ENCODE measurements at regions not wholly inside any gene's neighbourhood (a gene's known extent, or its start where the extent isn't known, plus 50 kb on each side); places are given as distances from the start of the nearest gene placed in this dataset.

GRCh38 chr11:90414221-90414620 lies 191.4 kb upstream of the CHORDC1 start:
- no peak overlapping the region for H3K27ac ChIP-seq (ENCODE audit: insufficient read depth, low read length)
- no peak for TF ChIP-seq CEBPB (IDR thresholded peaks at IDR 0.05; ENCODE audit: low read depth, low read length)
- TF ChIP-seq CTCF (conservative IDR thresholded peaks at IDR 0.05; ENCODE audit: low read depth, low read length), result no peak
- H4K91ac ChIP-seq (ENCODE audit: insufficient read depth, low read depth, low read length), result no peak overlapping the region
- H4K5ac ChIP-seq (ENCODE audit: low read depth, low read length), result no peak overlapping the region
- H4K20me1 ChIP-seq (ENCODE audit: insufficient read depth, low read length), result no peaks in the 10 kb centered on the region
- H3K4me1 ChIP-seq (ENCODE audit: control insufficient read depth, insufficient read depth, low read length), result no peaks in the 10 kb centered on the region
- WGBS, 2 experiments (ENCODE audit: extremely low coverage in 2 of 2, insufficient read length in 1 of 2), result no CpG with 5 or more reads among the region's 2 CpGs
- H3K14ac ChIP-seq (replicated peaks; ENCODE audit: low read depth, low read length), result no peak overlapping the region
- no peaks in the 10 kb centered on the region for H3K9me1 ChIP-seq (ENCODE audit: insufficient read depth, low read length)
- dilution Hi-C loops (cut with HindIII; ENCODE audit: low sequenced_read_pairs, unreplicated experiment) (no loop called here), intact Hi-C loops (cut with micrococcal nuclease) (no loop called here), in situ Hi-C loops (cut with MboI; ENCODE audit: low sequenced_read_pairs) (no loop called here)
- no peaks in the 10 kb centered on the region; the same call in 1 of the 2 replicates for H3K9me3 ChIP-seq (ENCODE audit: control insufficient read depth, insufficient read depth, low read length)
- no peak overlapping the region for H3K18ac ChIP-seq (ENCODE audit: low read depth, low read length)
- no peak overlapping the region for H3K23ac ChIP-seq (ENCODE audit: low read depth, low read length)
- no peak overlapping the region for H3K56ac ChIP-seq (ENCODE audit: extremely low read depth, insufficient read depth, low read length)
- no peak overlapping the region for H2AK9ac ChIP-seq (replicated peaks; ENCODE audit: low read depth, low read length, poor library complexity)
- H3K79me1 ChIP-seq (ENCODE audit: low read depth in 1 of 2, low read length in 2 of 2), result no peaks in the 10 kb centered on the region
- H2AK5ac ChIP-seq (ENCODE audit: low read depth, low read length), result no peak overlapping the region
- no peaks in the 10 kb centered on the region for H3K27me3 ChIP-seq (ENCODE audit: control insufficient read depth, insufficient read depth, low read length)
- ChIA-PET POLR2A (ENCODE audit: unreplicated experiment) (no interaction called here), CTCF (no interaction called here)
- H2BK5ac ChIP-seq (ENCODE audit: low read depth, low read length, poor library complexity, severe bottlenecking), result no peak overlapping the region
- no peak for DNase-seq
- no peak for ATAC-seq (ENCODE audit: low read depth)
- no peak overlapping the region for H2AFZ ChIP-seq (replicated peaks; ENCODE audit: low read length, poor library complexity)
- H2BK15ac ChIP-seq (ENCODE audit: low read depth, low read length), result no peak overlapping the region
- no peak overlapping the region for H2BK120ac ChIP-seq (ENCODE audit: low read depth, low read length)
- H2BK20ac ChIP-seq (ENCODE audit: low read depth, low read length), result no peak overlapping the region
- no peak overlapping the region for H3K9ac ChIP-seq (ENCODE audit: low read depth, low read length)
- H3K36me3 ChIP-seq (ENCODE audit: control insufficient read depth, insufficient read depth, low read length), result no peaks in the 10 kb centered on the region
- no peak overlapping the region for H4K8ac ChIP-seq (ENCODE audit: low read depth in 2 of 2, low read length in 2 of 2)
- no peak overlapping the region for H3K4ac ChIP-seq (ENCODE audit: low read depth, low read length)
- no peak overlapping the region for H3K4me3 ChIP-seq (ENCODE audit: insufficient read depth, low read depth, low read length)
- BruUV-seq (replicated peaks), result no TSS peak
- H3K4me2 ChIP-seq (ENCODE audit: low read depth, low read length), result no peak overlapping the region

Measured in IMR-90 (cell line).